ENCODE measurements at regions not wholly inside any gene's neighbourhood (a gene's known extent, or its start where the extent isn't known, plus 50 kb on each side); places are given as distances from the start of the nearest gene placed in this dataset.

DNA sequence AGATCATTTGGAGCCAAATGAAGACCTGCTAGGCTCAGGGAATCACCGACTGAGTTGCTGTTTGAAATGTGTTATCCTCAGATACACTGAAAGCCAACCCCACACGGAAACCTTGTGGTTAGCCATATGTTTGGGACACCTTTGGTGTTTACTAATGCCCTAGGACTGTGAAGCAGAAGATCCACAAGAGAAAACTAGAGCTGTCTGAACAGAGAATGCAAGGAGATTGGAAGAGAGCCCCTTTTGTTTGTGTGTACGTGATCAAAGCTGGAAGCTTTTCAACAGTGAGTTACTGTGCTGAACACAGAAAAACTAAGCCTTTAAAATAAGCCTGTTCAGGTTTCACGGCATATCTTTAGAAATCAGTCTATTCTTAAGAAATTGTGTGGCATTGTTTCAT lies 908.2 kb upstream of the ADGRL2 start:
- no peaks in the 10 kb centered on the region for H3K9me3 ChIP-seq (ENCODE audit: low read depth, low read length)
- TF ChIP-seq FOXP2 (optimal IDR thresholded peaks at IDR 0.05; ENCODE audit: control extremely low read depth, extremely low read length, insufficient read depth) (no peak), EZH2 (IDR thresholded peaks at IDR 0.05) (no peak)
- H3K9ac ChIP-seq (ENCODE audit: insufficient read length) = peak overlapping the region; percentile 62
- H3K27ac ChIP-seq = peak overlapping the region; percentile 72
- DNase-seq (ENCODE audit: low read depth, low spot score) = no peak
- peak overlapping the region; percentile 37 for H3K4me3 ChIP-seq
- no peaks in the 10 kb centered on the region for H3K36me3 ChIP-seq (ENCODE audit: insufficient read depth, low read length)

DNA sequence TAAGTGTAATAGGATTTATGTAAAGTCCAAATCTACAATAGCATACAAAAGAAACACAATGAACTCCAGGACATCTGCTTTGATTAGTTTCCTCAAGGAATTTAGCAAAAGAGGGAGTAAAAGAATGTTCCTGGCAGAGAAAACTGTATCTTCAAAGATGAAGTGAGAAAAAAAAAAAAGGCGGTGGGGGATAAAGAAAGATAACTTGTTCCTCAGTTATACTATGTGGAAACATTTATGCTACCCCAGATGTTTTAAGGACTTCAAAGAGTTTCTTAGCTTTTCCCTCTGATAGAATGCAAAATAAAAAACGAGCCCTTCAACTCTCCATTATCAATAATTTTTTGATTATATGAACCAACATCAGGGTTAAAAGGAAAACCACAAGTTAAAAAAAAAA lies 908.9 kb upstream of the ADGRL2 start:
- Histone ChIP-seq H3K36me3 (ENCODE audit: insufficient read depth, low read length) (no peaks in the 10 kb centered on the region), H3K9ac (ENCODE audit: insufficient read length) (no peak overlapping the region), H3K27ac (no peak overlapping the region), H3K9me3 (ENCODE audit: low read depth, low read length) (no peaks in the 10 kb centered on the region), H3K4me3 (no peak overlapping the region)
- DNase-seq (ENCODE audit: low read depth, low spot score) = no peak
- TF ChIP-seq EZH2 (IDR thresholded peaks at IDR 0.05) = no peak
- no peak for TF ChIP-seq POLR2AphosphoS5 (IDR thresholded peaks at IDR 0.05; ENCODE audit: borderline replicate concordance, low read depth, low read length)
- TF ChIP-seq FOXP2 (optimal IDR thresholded peaks at IDR 0.05; ENCODE audit: control extremely low read depth, extremely low read length, insufficient read depth) = no peak

DNA sequence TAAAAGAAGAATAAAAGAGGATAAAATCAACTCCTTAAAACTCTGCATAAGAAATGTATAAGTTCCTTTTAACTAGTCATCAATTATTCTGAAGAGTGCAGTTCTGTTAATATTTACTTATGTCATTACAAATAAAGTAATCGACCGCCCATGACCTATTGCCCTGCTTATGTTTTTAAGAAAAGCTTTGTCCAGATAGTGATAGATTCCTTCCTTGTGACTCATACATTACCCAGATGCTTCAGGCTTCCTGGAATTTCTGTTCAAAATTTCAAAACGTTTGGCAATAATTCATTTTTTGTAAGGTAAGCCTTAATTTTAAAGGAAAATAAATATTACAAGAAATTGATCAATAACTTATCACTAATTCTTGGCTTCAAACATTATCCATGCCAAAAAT lies 918.2 kb upstream of the ADGRL2 start:
- TF ChIP-seq POLR2AphosphoS5 (IDR thresholded peaks at IDR 0.05; ENCODE audit: borderline replicate concordance, low read depth, low read length) (no peak), FOXP2 (optimal IDR thresholded peaks at IDR 0.05; ENCODE audit: control extremely low read depth, extremely low read length, insufficient read depth) (no peak), EZH2 (IDR thresholded peaks at IDR 0.05) (no peak)
- Histone ChIP-seq H3K36me3 (ENCODE audit: insufficient read depth, low read length) (no peaks in the 10 kb centered on the region), H3K27ac (no peak overlapping the region), H3K4me3 (no peak overlapping the region), H3K9ac (ENCODE audit: insufficient read length) (no peak overlapping the region), H3K9me3 (ENCODE audit: low read depth, low read length) (no peaks in the 10 kb centered on the region)
- DNase-seq (ENCODE audit: low read depth, low spot score) = no peak

DNA sequence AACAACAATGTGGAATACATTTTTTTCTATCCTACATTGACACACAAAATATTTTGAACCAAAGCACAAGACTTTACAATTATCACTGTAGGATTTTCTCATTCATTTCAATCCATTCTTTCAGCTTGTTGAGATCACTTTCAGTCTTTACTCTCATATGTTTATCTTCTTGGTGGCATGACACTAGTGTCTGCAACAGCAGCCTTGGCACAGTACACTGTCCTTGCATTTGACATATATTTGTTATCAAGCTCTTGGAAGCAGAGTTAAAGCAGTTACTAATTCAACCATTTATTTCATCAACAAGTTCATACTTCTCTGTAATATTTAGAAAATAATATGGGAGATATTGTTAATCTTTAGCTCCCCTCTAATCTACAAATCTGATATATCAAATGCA lies 922.4 kb upstream of the ADGRL2 start:
- H3K9ac ChIP-seq (ENCODE audit: insufficient read length) = no peak overlapping the region
- no peak overlapping the region for H3K27ac ChIP-seq
- TF ChIP-seq EZH2 (IDR thresholded peaks at IDR 0.05) = no peak
- no peak for TF ChIP-seq POLR2AphosphoS5 (IDR thresholded peaks at IDR 0.05; ENCODE audit: borderline replicate concordance, low read depth, low read length)
- TF ChIP-seq FOXP2 (optimal IDR thresholded peaks at IDR 0.05; ENCODE audit: control extremely low read depth, extremely low read length, insufficient read depth) = no peak
- DNase-seq (ENCODE audit: low read depth, low spot score) = no peak
- H3K36me3 ChIP-seq (ENCODE audit: insufficient read depth, low read length) = no peaks in the 10 kb centered on the region
- no peaks in the 10 kb centered on the region for H3K9me3 ChIP-seq (ENCODE audit: low read depth, low read length)
- no peak overlapping the region for H3K4me3 ChIP-seq

DNA sequence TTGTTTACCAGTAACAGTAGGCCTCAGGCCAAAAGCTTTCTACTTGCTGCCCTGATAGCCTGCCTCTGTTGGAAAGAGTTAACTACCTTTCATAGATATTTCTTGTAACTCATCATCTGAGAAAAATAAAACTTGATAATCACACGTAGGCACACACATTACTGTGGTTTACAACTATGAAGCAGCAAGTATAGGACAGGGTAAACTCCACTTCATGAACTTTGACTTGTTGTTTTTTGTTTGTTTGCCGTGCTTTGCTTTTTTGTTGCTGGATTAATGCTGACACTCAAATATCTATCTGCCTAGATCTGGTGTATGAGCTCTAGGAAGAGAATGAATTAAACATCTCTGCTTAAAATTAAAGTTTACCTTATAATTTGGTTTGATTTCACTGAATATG lies 924.7 kb upstream of the ADGRL2 start:
- Histone ChIP-seq H3K36me3 (ENCODE audit: insufficient read depth, low read length) (no peaks in the 10 kb centered on the region), H3K9me3 (ENCODE audit: low read depth, low read length) (no peaks in the 10 kb centered on the region), H3K27ac (no peak overlapping the region), H3K9ac (ENCODE audit: insufficient read length) (no peak overlapping the region), H3K4me3 (no peak overlapping the region)
- DNase-seq (ENCODE audit: low read depth, low spot score) = no peak
- TF ChIP-seq EZH2 (IDR thresholded peaks at IDR 0.05) (no peak), FOXP2 (optimal IDR thresholded peaks at IDR 0.05; ENCODE audit: control extremely low read depth, extremely low read length, insufficient read depth) (no peak), POLR2AphosphoS5 (IDR thresholded peaks at IDR 0.05; ENCODE audit: borderline replicate concordance, low read depth, low read length) (no peak)

DNA sequence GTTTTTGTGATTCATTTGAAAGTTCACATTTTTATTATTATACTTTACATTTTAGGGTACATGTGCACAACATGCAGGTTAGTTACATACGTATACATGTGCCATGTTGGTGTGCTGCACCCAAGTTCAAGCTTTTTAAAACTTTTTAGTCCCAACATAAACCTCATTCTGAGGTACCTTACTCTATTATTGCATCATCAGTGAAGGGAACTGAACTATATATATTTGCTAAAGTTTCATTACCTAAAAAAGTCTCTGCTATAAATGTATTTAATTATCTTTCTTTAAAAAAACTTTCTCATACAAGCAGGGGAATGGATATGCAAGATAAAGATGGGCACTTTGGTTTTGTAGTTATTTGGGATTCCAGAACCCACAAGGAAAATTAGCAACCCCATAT lies 931.4 kb upstream of the ADGRL2 start:
- no peak overlapping the region for H3K4me3 ChIP-seq
- H3K36me3 ChIP-seq (ENCODE audit: insufficient read depth, low read length) = no peaks in the 10 kb centered on the region
- H3K9ac ChIP-seq (ENCODE audit: insufficient read length) = no peak overlapping the region
- H3K9me3 ChIP-seq (ENCODE audit: low read depth, low read length) = no peaks in the 10 kb centered on the region
- no peak for DNase-seq (ENCODE audit: low read depth, low spot score)
- TF ChIP-seq POLR2AphosphoS5 (IDR thresholded peaks at IDR 0.05; ENCODE audit: borderline replicate concordance, low read depth, low read length) (no peak), EZH2 (IDR thresholded peaks at IDR 0.05) (no peak), FOXP2 (optimal IDR thresholded peaks at IDR 0.05; ENCODE audit: control extremely low read depth, extremely low read length, insufficient read depth) (no peak)
- H3K27ac ChIP-seq = no peak overlapping the region

DNA sequence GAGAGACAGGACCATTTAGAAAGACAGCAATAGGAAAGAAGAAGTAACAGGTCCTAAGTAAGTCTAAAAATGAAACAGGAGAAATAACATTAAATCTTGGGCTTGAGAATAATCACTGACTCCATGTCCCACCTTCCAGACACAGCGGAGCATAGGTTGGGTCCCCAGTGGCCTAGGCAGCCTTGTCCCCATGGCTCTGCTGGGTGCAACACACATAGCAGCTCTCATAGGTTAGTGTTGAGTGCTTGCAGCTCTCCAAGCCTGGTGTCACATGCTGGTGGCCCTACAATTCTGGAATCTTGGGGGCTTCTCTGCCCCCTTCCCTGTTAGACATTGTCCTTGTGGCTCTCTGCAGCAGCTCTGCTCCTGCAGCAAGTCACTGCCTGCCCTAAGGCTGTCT lies 952.8 kb upstream of the ADGRL2 start:
- TF ChIP-seq FOXP2 (optimal IDR thresholded peaks at IDR 0.05; ENCODE audit: control extremely low read depth, extremely low read length, insufficient read depth) (no peak), EZH2 (IDR thresholded peaks at IDR 0.05) (no peak), POLR2AphosphoS5 (IDR thresholded peaks at IDR 0.05; ENCODE audit: borderline replicate concordance, low read depth, low read length) (no peak)
- H3K27ac ChIP-seq = no peak overlapping the region

DNA sequence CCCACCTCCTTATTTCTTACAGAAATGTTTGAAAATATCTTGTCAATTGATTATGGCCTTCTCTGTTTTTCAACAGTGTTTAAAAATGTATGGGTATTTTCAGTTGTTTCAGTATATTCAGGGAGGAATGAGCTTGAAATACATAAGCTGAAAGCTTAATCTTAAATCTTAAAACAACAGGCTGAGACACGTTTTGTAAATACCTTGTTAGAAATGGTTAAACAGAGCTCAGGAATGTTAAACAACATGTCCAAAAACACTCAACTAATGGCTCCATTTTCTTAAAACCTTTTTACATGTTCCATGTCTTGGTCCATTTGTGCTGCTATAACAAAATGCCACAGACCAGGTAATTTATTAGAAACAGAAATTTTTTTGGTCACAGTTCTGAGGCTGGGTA lies 953.8 kb upstream of the ADGRL2 start:
- no peaks in the 10 kb centered on the region for H3K9me3 ChIP-seq (ENCODE audit: low read depth, low read length)
- no peak overlapping the region for H3K4me3 ChIP-seq
- H3K36me3 ChIP-seq (ENCODE audit: insufficient read depth, low read length) = no peaks in the 10 kb centered on the region
- no peak overlapping the region for H3K9ac ChIP-seq (ENCODE audit: insufficient read length)
- TF ChIP-seq POLR2AphosphoS5 (IDR thresholded peaks at IDR 0.05; ENCODE audit: borderline replicate concordance, low read depth, low read length) (no peak), EZH2 (IDR thresholded peaks at IDR 0.05) (no peak), FOXP2 (optimal IDR thresholded peaks at IDR 0.05; ENCODE audit: control extremely low read depth, extremely low read length, insufficient read depth) (no peak)
- H3K27ac ChIP-seq = no peak overlapping the region
- DNase-seq (ENCODE audit: low read depth, low spot score) = no peak

More for the DNA sequence above, 952.8 kb upstream of the ADGRL2 start:
- no peak overlapping the region for H3K4me3 ChIP-seq
- H3K36me3 ChIP-seq (ENCODE audit: insufficient read depth, low read length) = no peaks in the 10 kb centered on the region
- no peaks in the 10 kb centered on the region for H3K9me3 ChIP-seq (ENCODE audit: low read depth, low read length)
- H3K9ac ChIP-seq (ENCODE audit: insufficient read length) = no peak overlapping the region
- no peak for DNase-seq (ENCODE audit: low read depth, low spot score)

DNA sequence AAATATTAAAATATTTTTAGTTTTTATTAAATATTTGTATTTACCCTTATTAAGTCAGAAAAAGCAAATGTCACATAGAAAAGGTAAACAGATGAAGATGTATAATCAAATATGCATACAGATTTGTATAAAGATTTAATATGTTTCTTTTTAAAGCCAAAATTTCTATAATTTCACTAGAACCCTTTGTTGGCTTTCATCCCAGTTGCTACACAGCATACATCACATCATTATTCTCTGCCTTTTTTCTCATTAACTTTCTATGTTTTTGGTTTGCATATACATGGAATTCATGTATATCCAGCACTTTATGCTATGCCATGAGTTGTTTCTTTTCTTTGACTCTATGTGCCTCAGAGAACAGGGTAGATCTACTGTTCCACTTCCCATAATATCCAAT lies 957.9 kb upstream of the ADGRL2 start:
- Histone ChIP-seq H3K27ac (no peak overlapping the region), H3K9ac (ENCODE audit: insufficient read length) (no peak overlapping the region), H3K9me3 (ENCODE audit: low read depth, low read length) (no peaks in the 10 kb centered on the region), H3K36me3 (ENCODE audit: insufficient read depth, low read length) (no peaks in the 10 kb centered on the region), H3K4me3 (no peak overlapping the region)
- no peak for DNase-seq (ENCODE audit: low read depth, low spot score)
- TF ChIP-seq EZH2 (IDR thresholded peaks at IDR 0.05) = no peak
- no peak for TF ChIP-seq FOXP2 (optimal IDR thresholded peaks at IDR 0.05; ENCODE audit: control extremely low read depth, extremely low read length, insufficient read depth)
- no peak for TF ChIP-seq POLR2AphosphoS5 (IDR thresholded peaks at IDR 0.05; ENCODE audit: borderline replicate concordance, low read depth, low read length)

Data from SK-N-MC (cell line).